Liver (tissue), 8 donors: ENCODE measurements at regions not wholly inside any gene's neighbourhood (a gene's known extent, or its start where the extent isn't known, plus 50 kb on each side); places are given as distances from the start of the nearest gene placed in this dataset.
A peak's percentile ranks its signal among the peaks of the same experiment; 100 is the strongest.

Experiments
- DNase-seq: peaks from one replicate; pipeline ENCODE4 v3.0.0-alpha.2; 2017; ENCODE audit warnings: low spot score
- H3K27ac ChIP-seq, 2 donors: one replicate each; pipeline ENCODE4 v1.7.0; 2013; ENCODE audit warnings: inconsistent platforms in 2 of 2, low read length in 2 of 2, control low read depth in 1 of 2, low read depth in 1 of 2, mild to moderate bottlenecking in 1 of 2
- H3K27me3 ChIP-seq, 4 donors: one replicate each; pipeline versions ENCODE4 v1.6.1 to v1.7.0; 2013; ENCODE audit warnings: low read length in 3 of 4, inconsistent platforms in 1 of 4, mild to moderate bottlenecking in 1 of 4, moderate library complexity in 1 of 4; ENCODE audit not compliant: control insufficient read depth in 4 of 4, insufficient read depth in 4 of 4
- H3K36me3 ChIP-seq, 4 donors: one replicate each; pipeline versions ENCODE4 v1.6.1 to v1.7.0; 2013; ENCODE audit warnings: low read length in 3 of 4, mild to moderate bottlenecking in 3 of 4, low read depth in 1 of 4, moderate library complexity in 1 of 4; ENCODE audit not compliant: control insufficient read depth in 4 of 4, insufficient read depth in 3 of 4
- H3K4me1 ChIP-seq, 4 donors: one replicate each; pipeline versions ENCODE4 v1.6.1 to v1.7.0; 2013; ENCODE audit warnings: low read length in 3 of 4, mild to moderate bottlenecking in 3 of 4, moderate library complexity in 1 of 4; ENCODE audit not compliant: control insufficient read depth in 4 of 4, insufficient read depth in 4 of 4
- H3K4me3 ChIP-seq, 3 donors: one replicate each; pipeline versions ENCODE4 v1.6.1 to v1.7.0; 2013; ENCODE audit warnings: low read length in 3 of 3, control low read depth in 1 of 3, low read depth in 1 of 3, mild to moderate bottlenecking in 1 of 3
- H3K9ac ChIP-seq, 2 donors: one replicate each; pipeline ENCODE4 v1.7.0; 2013; ENCODE audit warnings: low read length in 2 of 2, mild to moderate bottlenecking in 2 of 2, moderate library complexity in 2 of 2, control low read depth in 1 of 2, low read depth in 1 of 2
- H3K9me3 ChIP-seq, 4 donors: one replicate each; pipeline versions ENCODE4 v1.6.1 to v1.7.0; 2013; ENCODE audit warnings: low read length in 3 of 4; ENCODE audit not compliant: control insufficient read depth in 4 of 4
- EGR1 ChIP-seq, 2 donors: IDR thresholded peaks; 2 replicates each; pipeline ENCODE4 v1.6.1; 2016 to 2018; ENCODE audit warnings: antibody characterized with exemption in 2 of 2, low read depth in 2 of 2
- FOXA2 ChIP-seq: IDR thresholded peaks from 2 replicates; pipeline ENCODE4 v1.6.1; 2016; ENCODE audit warnings: antibody characterized with exemption
- GABPA ChIP-seq, 2 donors: IDR thresholded peaks in 1 of 2; conservative IDR thresholded peaks in 1 of 2; 2 replicates each; pipeline ENCODE4 v1.6.1; 2016; ENCODE audit warnings: antibody characterized with exemption in 2 of 2, mild to moderate bottlenecking in 1 of 2, moderate library complexity in 1 of 2
- HNF4A ChIP-seq, 2 donors: conservative IDR thresholded peaks; 2 replicates each; pipeline ENCODE4 v1.6.1; 2016; ENCODE audit warnings: antibody characterized with exemption in 2 of 2, mild to moderate bottlenecking in 2 of 2
- HNF4G ChIP-seq: IDR thresholded peaks from 2 replicates; pipeline ENCODE4 v1.6.1; 2016; ENCODE audit warnings: antibody characterized with exemption
- JUND ChIP-seq, 2 donors: IDR thresholded peaks; 2 replicates each; pipeline ENCODE4 v1.6.1; 2016; ENCODE audit warnings: antibody characterized with exemption in 2 of 2
- NR2F2 ChIP-seq: IDR thresholded peaks from 2 replicates; pipeline ENCODE4 v1.6.1; 2016; ENCODE audit warnings: antibody characterized with exemption
- RAD21 ChIP-seq, 2 donors: IDR thresholded peaks; 2 replicates each; pipeline ENCODE4 v1.6.1; 2016; ENCODE audit warnings: antibody characterized with exemption in 2 of 2, mild to moderate bottlenecking in 2 of 2
- RXRA ChIP-seq, 2 donors: IDR thresholded peaks; 2 replicates each; pipeline ENCODE4 v1.6.1; 2017 to 2018; ENCODE audit warnings: antibody characterized with exemption in 2 of 2, mild to moderate bottlenecking in 1 of 2
- SP1 ChIP-seq: IDR thresholded peaks from 2 replicates; pipeline ENCODE4 v1.6.1; 2018; ENCODE audit warnings: antibody characterized with exemption, mild to moderate bottlenecking
- TAF1 ChIP-seq: conservative IDR thresholded peaks from 2 replicates; pipeline ENCODE4 v1.6.1; 2016; ENCODE audit warnings: antibody characterized with exemption, mild to moderate bottlenecking
- WGBS: extraction: QIAGEN DNeasy Blood & Tissue Kit; methylation state at CpG from one replicate; pipeline ENCODE4 v1.1.7; 2013; 5-methylcytosine and 5-hydroxymethylcytosine counted together
- TF ChIP-seq, protein P1 (sequence below): IDR thresholded peaks from 2 replicates; pipeline ENCODE4 v1.6.1; 2016; ENCODE audit warnings: antibody characterized with exemption
- TF ChIP-seq, protein P2 (sequence below): IDR thresholded peaks from 2 replicates; pipeline ENCODE4 v1.6.1; 2016; ENCODE audit warnings: antibody characterized with exemption, mild to moderate bottlenecking
- TF ChIP-seq, protein P3 (sequence below): fragments of 150-350 bp; IDR thresholded peaks from 2 replicates; pipeline ENCODE4 v1.5.1; 2017; ENCODE audit warnings: improper control_type of control experiment, low read depth, low read length; ENCODE audit not compliant: missing input control
- TF ChIP-seq, protein P4 (sequence below): IDR thresholded peaks from 2 replicates; pipeline ENCODE4 v1.6.1; 2016; ENCODE audit warnings: antibody characterized with exemption
- TF ChIP-seq, protein P5 (sequence below): IDR thresholded peaks from 2 replicates; pipeline ENCODE4 v1.6.1; 2016; ENCODE audit warnings: antibody characterized with exemption
- donor health status: healthy.
- donor health status: healthy.
- donor health status: healthy.
- donor health status: healthy.
- donor health status: healthy.

DNA sequence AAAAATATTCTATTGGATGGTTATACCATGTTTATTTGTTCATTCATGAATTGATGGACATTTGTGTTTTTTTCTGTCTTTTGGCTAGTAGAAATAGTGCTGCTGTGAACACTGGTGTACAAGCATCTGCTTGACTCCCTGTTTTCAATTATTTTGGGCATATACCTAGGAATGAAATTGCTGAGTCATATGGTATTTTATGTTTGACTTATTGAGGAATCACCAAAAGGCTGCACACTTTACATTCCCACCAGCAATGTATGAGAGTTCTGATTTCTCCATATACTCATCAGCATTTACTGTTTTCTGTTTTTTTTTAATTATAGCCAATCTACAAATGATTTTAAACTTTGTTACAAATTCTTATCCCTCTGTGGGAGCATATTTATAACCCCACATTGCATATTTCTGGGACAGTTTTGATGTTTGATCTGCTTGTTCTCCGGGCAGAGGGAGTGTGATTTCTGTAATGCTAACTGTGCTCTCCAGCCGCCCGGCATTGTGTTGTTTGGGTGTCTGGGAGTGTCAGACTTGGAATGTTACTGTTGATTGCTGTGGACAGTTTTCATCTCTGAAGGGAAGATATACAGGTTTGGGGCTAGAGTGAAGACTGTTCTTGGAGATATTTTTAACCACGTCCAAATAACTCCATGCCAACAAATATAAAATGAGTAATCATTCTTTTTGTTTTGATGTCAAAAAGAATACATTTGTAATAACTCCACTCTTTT is 60.5 kb upstream of the PGRMC2 start:
- Histone ChIP-seq H3K27ac (no peak overlapping the region), H3K9ac (no peak overlapping the region), H3K4me3 (no peak overlapping the region), H3K27me3 (no peaks in the 10 kb centered on the region), H3K36me3 (no peaks in the 10 kb centered on the region), H3K9me3 (no peaks in the 10 kb centered on the region), H3K4me1 (peaks cover 2 to 25% (median 10%) of the 10 kb centered on the region in 4 donors)
- DNase-seq: no peak
- TF ChIP-seq, protein P1, sequence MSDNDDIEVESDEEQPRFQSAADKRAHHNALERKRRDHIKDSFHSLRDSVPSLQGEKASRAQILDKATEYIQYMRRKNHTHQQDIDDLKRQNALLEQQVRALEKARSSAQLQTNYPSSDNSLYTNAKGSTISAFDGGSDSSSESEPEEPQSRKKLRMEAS: no peak
- TF ChIP-seq RAD21 (IDR thresholded peaks at IDR 0.05): no peak
- TF ChIP-seq TAF1: no peak
- no peak for TF ChIP-seq HNF4G
- TF ChIP-seq, protein P2, sequence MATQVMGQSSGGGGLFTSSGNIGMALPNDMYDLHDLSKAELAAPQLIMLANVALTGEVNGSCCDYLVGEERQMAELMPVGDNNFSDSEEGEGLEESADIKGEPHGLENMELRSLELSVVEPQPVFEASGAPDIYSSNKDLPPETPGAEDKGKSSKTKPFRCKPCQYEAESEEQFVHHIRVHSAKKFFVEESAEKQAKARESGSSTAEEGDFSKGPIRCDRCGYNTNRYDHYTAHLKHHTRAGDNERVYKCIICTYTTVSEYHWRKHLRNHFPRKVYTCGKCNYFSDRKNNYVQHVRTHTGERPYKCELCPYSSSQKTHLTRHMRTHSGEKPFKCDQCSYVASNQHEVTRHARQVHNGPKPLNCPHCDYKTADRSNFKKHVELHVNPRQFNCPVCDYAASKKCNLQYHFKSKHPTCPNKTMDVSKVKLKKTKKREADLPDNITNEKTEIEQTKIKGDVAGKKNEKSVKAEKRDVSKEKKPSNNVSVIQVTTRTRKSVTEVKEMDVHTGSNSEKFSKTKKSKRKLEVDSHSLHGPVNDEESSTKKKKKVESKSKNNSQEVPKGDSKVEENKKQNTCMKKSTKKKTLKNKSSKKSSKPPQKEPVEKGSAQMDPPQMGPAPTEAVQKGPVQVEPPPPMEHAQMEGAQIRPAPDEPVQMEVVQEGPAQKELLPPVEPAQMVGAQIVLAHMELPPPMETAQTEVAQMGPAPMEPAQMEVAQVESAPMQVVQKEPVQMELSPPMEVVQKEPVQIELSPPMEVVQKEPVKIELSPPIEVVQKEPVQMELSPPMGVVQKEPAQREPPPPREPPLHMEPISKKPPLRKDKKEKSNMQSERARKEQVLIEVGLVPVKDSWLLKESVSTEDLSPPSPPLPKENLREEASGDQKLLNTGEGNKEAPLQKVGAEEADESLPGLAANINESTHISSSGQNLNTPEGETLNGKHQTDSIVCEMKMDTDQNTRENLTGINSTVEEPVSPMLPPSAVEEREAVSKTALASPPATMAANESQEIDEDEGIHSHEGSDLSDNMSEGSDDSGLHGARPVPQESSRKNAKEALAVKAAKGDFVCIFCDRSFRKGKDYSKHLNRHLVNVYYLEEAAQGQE: no peak
- TF ChIP-seq RXRA (IDR thresholded peaks at IDR 0.05): no peak
- TF ChIP-seq, protein P3, sequence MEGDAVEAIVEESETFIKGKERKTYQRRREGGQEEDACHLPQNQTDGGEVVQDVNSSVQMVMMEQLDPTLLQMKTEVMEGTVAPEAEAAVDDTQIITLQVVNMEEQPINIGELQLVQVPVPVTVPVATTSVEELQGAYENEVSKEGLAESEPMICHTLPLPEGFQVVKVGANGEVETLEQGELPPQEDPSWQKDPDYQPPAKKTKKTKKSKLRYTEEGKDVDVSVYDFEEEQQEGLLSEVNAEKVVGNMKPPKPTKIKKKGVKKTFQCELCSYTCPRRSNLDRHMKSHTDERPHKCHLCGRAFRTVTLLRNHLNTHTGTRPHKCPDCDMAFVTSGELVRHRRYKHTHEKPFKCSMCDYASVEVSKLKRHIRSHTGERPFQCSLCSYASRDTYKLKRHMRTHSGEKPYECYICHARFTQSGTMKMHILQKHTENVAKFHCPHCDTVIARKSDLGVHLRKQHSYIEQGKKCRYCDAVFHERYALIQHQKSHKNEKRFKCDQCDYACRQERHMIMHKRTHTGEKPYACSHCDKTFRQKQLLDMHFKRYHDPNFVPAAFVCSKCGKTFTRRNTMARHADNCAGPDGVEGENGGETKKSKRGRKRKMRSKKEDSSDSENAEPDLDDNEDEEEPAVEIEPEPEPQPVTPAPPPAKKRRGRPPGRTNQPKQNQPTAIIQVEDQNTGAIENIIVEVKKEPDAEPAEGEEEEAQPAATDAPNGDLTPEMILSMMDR: no peak
- no peak for TF ChIP-seq GABPA (IDR thresholded peaks at IDR 0.05 in 1 of 2, conservative IDR thresholded peaks at IDR 0.05 in 1 of 2)
- no peak for TF ChIP-seq HNF4A (conservative IDR thresholded peaks at IDR 0.05)
- TF ChIP-seq EGR1 (IDR thresholded peaks at IDR 0.05; ENCODE audit: low read depth in 2 of 2): no peak
- no peak for TF ChIP-seq FOXA2
- TF ChIP-seq SP1: no peak
- TF ChIP-seq NR2F2: no peak
- 92% methylated on average over 4 of the region's 4 CpGs for WGBS

DNA sequence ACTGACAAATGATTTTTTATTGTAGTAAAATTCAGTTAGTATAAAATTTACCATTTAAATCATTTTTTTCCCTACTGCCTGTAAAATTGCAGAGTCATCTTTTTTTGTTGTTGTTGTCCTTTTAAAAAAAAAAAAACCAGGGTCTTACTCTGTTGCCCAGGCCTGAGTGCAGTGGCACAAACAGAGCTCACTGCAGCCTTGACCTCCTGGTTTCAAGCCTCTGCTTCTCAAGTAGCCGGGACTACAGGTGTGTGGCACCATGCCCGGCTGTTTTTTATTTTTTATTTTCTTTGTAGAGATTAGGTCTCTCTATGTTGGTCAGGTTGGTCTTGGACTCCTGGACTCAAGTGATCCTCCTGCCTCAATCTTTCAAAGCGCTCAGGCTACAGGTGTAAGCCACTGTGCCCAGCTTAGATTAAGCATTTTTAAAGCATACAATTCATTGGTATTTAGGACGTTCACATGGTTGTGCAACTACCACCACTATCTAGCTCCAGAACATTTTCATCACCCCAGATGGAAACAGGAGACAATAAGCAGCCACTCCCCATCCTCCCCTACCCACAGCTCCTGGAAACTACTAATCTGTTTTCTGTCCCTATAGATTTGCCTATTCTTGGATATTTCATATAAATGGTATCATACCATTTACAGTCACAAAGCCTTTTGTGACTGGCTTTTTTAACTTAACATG is 59.7 kb upstream of the PGRMC2 start:
- Histone ChIP-seq H3K4me3 (no peak overlapping the region), H3K36me3 (no peaks in the 10 kb centered on the region), H3K9ac (no peak overlapping the region), H3K27ac (no peak overlapping the region), H3K27me3 (no peaks in the 10 kb centered on the region), H3K4me1 (peaks cover 2 to 25% (median 10%) of the 10 kb centered on the region in 4 donors), H3K9me3 (no peaks in the 10 kb centered on the region)
- DNase-seq: no peak
- WGBS: 52% methylated on average over 4 of the region's 4 CpGs
- TF ChIP-seq NR2F2: no peak
- no peak for TF ChIP-seq EGR1 (IDR thresholded peaks at IDR 0.05; ENCODE audit: low read depth in 2 of 2)
- TF ChIP-seq, protein P1: no peak
- TF ChIP-seq, protein P2: no peak
- TF ChIP-seq SP1: peak; percentile 31
- TF ChIP-seq JUND (IDR thresholded peaks at IDR 0.05): peak in 1 of 2 donors; percentile 23
- no peak for TF ChIP-seq TAF1
- TF ChIP-seq, protein P4, sequence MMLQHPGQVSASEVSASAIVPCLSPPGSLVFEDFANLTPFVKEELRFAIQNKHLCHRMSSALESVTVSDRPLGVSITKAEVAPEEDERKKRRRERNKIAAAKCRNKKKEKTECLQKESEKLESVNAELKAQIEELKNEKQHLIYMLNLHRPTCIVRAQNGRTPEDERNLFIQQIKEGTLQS: no peak
- peak; percentile 36 for TF ChIP-seq HNF4A (conservative IDR thresholded peaks at IDR 0.05)
- TF ChIP-seq, protein P5, sequence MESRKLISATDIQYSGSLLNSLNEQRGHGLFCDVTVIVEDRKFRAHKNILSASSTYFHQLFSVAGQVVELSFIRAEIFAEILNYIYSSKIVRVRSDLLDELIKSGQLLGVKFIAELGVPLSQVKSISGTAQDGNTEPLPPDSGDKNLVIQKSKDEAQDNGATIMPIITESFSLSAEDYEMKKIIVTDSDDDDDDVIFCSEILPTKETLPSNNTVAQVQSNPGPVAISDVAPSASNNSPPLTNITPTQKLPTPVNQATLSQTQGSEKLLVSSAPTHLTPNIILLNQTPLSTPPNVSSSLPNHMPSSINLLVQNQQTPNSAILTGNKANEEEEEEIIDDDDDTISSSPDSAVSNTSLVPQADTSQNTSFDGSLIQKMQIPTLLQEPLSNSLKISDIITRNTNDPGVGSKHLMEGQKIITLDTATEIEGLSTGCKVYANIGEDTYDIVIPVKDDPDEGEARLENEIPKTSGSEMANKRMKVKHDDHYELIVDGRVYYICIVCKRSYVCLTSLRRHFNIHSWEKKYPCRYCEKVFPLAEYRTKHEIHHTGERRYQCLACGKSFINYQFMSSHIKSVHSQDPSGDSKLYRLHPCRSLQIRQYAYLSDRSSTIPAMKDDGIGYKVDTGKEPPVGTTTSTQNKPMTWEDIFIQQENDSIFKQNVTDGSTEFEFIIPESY: no peak
- no peak for TF ChIP-seq GABPA (IDR thresholded peaks at IDR 0.05 in 1 of 2, conservative IDR thresholded peaks at IDR 0.05 in 1 of 2)
- peak in 1 of 2 donors; percentile 6 for TF ChIP-seq RAD21 (IDR thresholded peaks at IDR 0.05)
